Stomach (tissue), 8 donors: ENCODE measurements at regions not wholly inside any gene's neighbourhood (a gene's known extent, or its start where the extent isn't known, plus 50 kb on each side); places are given as distances from the start of the nearest gene placed in this dataset.

Experiments used
- DNase-seq, 2 donors: peaks; one replicate each; pipeline versions ENCODE4 v3.0.0 to v3.0.0-alpha.2; 2013 to 2019
- H3K27ac ChIP-seq, 5 donors: fragments of 200-600 bp in 4 of 5; sonication (generic) in 4 of 5; one replicate each; pipeline ENCODE4 v1.5.1; 2013 to 2019; ENCODE audit warnings: mild to moderate bottlenecking in 1 of 5, moderate library complexity in 1 of 5
- H3K27me3 ChIP-seq, 3 donors: fragments of 200-600 bp; sonication (generic); one replicate each; pipeline ENCODE4 v1.5.1; 2017 to 2019; ENCODE audit warnings: mixed run types in 1 of 3
- H3K36me3 ChIP-seq, 4 donors: fragments of 200-600 bp; sonication (generic); 1 replicate in 3 of 4; 2 replicates in 1 of 4; pipeline ENCODE4 v1.5.1; 2016 to 2019
- H3K4me1 ChIP-seq, 4 donors: fragments of 200-600 bp; sonication (generic); one replicate each; pipeline ENCODE4 v1.5.1; 2016 to 2019
- H3K4me3 ChIP-seq, 4 donors: fragments of 200-600 bp; sonication (generic) in 3 of 4; one replicate each; pipeline ENCODE4 v1.5.1; 2016 to 2019; ENCODE audit warnings: mild to moderate bottlenecking in 1 of 4
- H3K9me3 ChIP-seq, 4 donors: fragments of 200-600 bp; sonication (generic); one replicate each; pipeline ENCODE4 v1.5.1; 2016 to 2019
- CTCF ChIP-seq, 7 experiments: fragments of 450-650 bp in 4 of 7; fragments of 200-600 bp in 3 of 7; sonication (generic) in 3 of 7; IDR thresholded peaks; one replicate each; pipeline ENCODE4 v1.5.1; 2016 to 2019; ENCODE audit warnings: antibody characterized with exemption in 7 of 7, control low read depth in 2 of 7, mild to moderate bottlenecking in 1 of 7
- EP300 ChIP-seq: sonication (generic); formaldehyde crosslinking; IDR thresholded peaks from one replicate; pipeline ENCODE4 v1.6.1; 2017; ENCODE audit warnings: antibody characterized with exemption
- POLR2A ChIP-seq, 4 donors: fragments of 450-650 bp; IDR thresholded peaks; one replicate each; pipeline ENCODE4 v1.6.1; 2016; ENCODE audit warnings: antibody characterized with exemption in 4 of 4, control low read depth in 2 of 4, mild to moderate bottlenecking in 1 of 4, moderate library complexity in 1 of 4
- POLR2AphosphoS5 ChIP-seq, 3 donors: sonication (generic); formaldehyde crosslinking; IDR thresholded peaks; one replicate each; pipeline ENCODE4 v1.6.1; 2016; ENCODE audit warnings: antibody characterized with exemption in 3 of 3
- WGBS, 5 donors: extraction: QIAGEN DNeasy Blood & Tissue Kit in 3 of 5; methylation state at CpG; one replicate each; pipeline versions ENCODE4 v1.1.5 to v1.1.7; 2013 to 2018; 5-methylcytosine and 5-hydroxymethylcytosine counted together
- intact Hi-C: fragments of 100-400 bp; cut with DNase I; formaldehyde crosslinking; loops from one replicate; pipeline ENCODE4 v1.15.1; 2023; ENCODE audit warnings: low total_unique reads
- donor health status: healthy with polysubstance abuse.
- donor health status: Bipolar disorder and iron deficiency.
- donor health status: healthy.

- WGBS, 5 donors = 76 to 99% (median 94%) methylated on average over 4 of the region's 4 CpGs
- H3K36me3 ChIP-seq = no peaks in the 10 kb centered on the region
Observed at GRCh38 chr4:126779001-126779400, 853.8 kb upstream of the INTU start.

GRCh38 chr4:126779436-126780166 lies 853.2 kb upstream of the INTU start:
- intact Hi-C loops = no loop called here
- H3K9me3 ChIP-seq = no peaks in the 10 kb centered on the region
- TF ChIP-seq POLR2AphosphoS5 (IDR thresholded peaks at IDR 0.05) (no peak), CTCF (IDR thresholded peaks at IDR 0.05) (no peak), POLR2A (IDR thresholded peaks at IDR 0.05) (no peak), EP300 (no peak)
- H3K4me3 ChIP-seq = no peak overlapping the region
- no peaks in the 10 kb centered on the region for H3K27me3 ChIP-seq
- DNase-seq = no peak
- H3K27ac ChIP-seq = no peak overlapping the region
- H3K36me3 ChIP-seq = no peaks in the 10 kb centered on the region
- WGBS, 5 donors = 86 to 92% (median 91%) methylated on average over 22 of the region's 22 CpGs
- no peaks in the 10 kb centered on the region for H3K4me1 ChIP-seq

More at GRCh38 chr4:126779001-126779400, 853.8 kb upstream of the INTU start:
- H3K27me3 ChIP-seq = no peaks in the 10 kb centered on the region
- H3K27ac ChIP-seq = no peak overlapping the region
- no peaks in the 10 kb centered on the region for H3K9me3 ChIP-seq
- TF ChIP-seq EP300 (no peak), POLR2AphosphoS5 (IDR thresholded peaks at IDR 0.05) (no peak), POLR2A (IDR thresholded peaks at IDR 0.05) (no peak), CTCF (IDR thresholded peaks at IDR 0.05) (no peak)
- H3K4me3 ChIP-seq = no peak overlapping the region
- DNase-seq = no peak
- intact Hi-C loops = no loop called here
- no peaks in the 10 kb centered on the region for H3K4me1 ChIP-seq

- TF ChIP-seq CTCF (IDR thresholded peaks at IDR 0.05) = no peak
- TF ChIP-seq POLR2A (IDR thresholded peaks at IDR 0.05) = no peak
- TF ChIP-seq POLR2AphosphoS5 (IDR thresholded peaks at IDR 0.05) = no peak
- TF ChIP-seq EP300 = no peak
- Histone ChIP-seq H3K36me3 (no peaks in the 10 kb centered on the region), H3K27me3 (no peaks in the 10 kb centered on the region), H3K4me1 (no peaks in the 10 kb centered on the region), H3K4me3 (no peak overlapping the region), H3K9me3 (no peaks in the 10 kb centered on the region), H3K27ac (no peak overlapping the region)
- WGBS, 5 donors = 75 to 89% (median 83%) methylated on average over 2 of the region's 2 CpGs
- intact Hi-C loops = no loop called here
- DNase-seq = no peak
Observed at GRCh38 chr4:126783191-126783590, 849.6 kb upstream of the INTU start.

- intact Hi-C loops = no loop called here
- no peaks in the 10 kb centered on the region for H3K9me3 ChIP-seq
- H3K27me3 ChIP-seq = no peaks in the 10 kb centered on the region
- TF ChIP-seq POLR2AphosphoS5 (IDR thresholded peaks at IDR 0.05) = no peak
- no peak for TF ChIP-seq EP300
- TF ChIP-seq POLR2A (IDR thresholded peaks at IDR 0.05) = no peak
- no peak for TF ChIP-seq CTCF (IDR thresholded peaks at IDR 0.05)
- 82 to 91% (median 91%) methylated on average over 2 of the region's 2 CpGs for WGBS, 5 donors
- no peaks in the 10 kb centered on the region for H3K4me1 ChIP-seq
- H3K27ac ChIP-seq = no peak overlapping the region
- DNase-seq = no peak
- no peak overlapping the region for H3K4me3 ChIP-seq
- no peaks in the 10 kb centered on the region for H3K36me3 ChIP-seq
Observed at GRCh38 chr4:126784966-126785580, 847.7 kb upstream of the INTU start.
